DMS153 treated with DMSO at 0.1 percent for 48 hours (cell line): ENCODE measurements at regions not wholly inside any gene's neighbourhood (a gene's known extent, or its start where the extent isn't known, plus 50 kb on each side); places are given as distances from the start of the nearest gene placed in this dataset.

Source experiments
- DNase-seq: peaks from one replicate; lab custom pipeline; 2025; ENCODE audit not compliant: unreplicated experiment; lab: John Stamatoyannopoulos, UW

DNA sequence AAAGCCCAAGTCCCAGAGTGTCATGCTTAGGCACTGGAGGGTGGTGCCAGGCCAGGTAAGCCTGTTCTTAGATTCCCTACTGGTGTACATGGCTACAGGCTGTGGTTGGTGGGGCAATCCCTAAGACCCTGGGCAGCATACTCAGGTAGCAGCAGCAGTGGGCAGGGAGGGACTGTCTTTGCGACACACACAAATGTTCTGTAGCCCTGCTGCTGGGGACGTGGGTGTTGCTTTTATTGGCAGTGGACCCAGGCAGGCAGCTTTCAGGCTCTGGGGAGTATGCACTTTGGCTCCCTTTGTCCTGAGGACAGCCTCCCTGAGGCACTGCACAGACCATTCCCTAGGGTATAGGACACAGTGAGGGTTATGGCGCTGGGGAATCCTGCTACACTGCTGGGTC lies 137.1 kb upstream of the ADAMTS19 start:
- DNase-seq, result no peak

DNA sequence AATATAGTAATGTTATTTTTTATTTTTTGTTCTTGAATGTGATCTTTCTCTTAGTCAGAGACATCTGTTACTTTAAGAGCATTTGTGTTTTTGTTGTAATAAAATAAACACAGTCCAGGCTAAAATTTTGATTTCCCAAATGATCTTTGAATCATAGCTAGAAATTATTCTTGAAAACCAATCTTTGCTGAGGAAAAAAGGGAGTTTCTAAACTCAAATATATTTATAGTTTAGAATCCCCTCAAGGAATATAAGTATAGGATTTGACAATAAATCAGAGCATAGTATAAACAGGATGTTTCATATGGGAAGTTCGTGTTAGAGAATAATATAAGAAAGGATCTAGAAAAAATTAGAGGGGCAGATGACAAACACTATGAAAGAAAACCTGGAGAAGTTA lies 118.8 kb upstream of the ADAMTS19 start:
- DNase-seq, result no peak

DNA sequence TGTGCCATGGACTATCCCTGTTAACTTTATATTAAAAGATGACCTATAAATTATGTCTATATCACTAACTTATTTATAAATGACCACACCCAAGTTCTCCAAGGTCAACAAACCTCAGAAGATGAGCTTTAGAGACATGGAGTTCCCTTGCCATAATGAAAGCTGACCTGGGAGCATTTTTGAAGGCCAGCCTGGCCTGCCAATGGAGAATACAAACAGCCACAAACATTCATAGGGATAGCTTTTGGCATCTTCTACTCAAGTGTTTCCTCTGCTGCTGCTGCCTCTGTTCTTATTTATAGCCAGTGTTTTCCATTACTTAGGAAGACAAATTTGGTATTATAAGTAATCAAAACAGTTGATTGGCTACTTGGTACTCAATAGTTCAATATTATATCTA lies 117.3 kb upstream of the ADAMTS19 start:
- DNase-seq, result no peak

DNA sequence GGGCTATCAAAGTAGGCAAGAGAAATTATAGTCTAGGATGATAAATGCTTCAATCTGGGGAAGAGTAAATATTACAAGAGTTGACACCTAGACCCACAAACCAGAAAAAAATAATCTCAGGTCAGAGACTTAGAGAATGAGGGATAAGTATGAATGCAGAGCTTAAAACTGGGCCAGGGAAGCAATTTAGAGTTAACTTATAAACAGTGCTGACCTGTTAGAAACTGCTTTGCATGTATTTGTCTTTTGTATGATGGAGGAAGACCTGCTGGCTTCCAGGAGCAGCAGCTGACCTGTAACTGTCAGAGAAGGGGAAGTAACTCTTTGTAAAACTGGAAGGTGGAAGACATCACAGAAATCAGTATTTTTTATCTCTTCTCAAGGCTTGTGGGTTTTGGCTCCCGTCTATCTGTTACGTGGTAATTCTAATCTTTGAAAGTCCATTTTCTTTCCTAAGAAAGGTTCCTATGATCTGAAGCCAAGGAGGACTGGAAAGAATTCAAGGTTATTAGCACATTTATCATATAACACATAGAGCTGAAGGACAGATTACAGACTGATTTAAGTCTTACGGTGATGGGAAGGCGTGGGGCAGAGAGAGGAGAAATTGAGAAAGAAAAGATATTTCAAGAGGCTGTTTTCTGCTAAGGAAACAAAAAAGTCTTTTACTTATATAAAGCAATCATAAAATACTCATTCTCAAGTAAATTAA lies 114.7 kb upstream of the ADAMTS19 start:
- DNase-seq, result no peak

DNA sequence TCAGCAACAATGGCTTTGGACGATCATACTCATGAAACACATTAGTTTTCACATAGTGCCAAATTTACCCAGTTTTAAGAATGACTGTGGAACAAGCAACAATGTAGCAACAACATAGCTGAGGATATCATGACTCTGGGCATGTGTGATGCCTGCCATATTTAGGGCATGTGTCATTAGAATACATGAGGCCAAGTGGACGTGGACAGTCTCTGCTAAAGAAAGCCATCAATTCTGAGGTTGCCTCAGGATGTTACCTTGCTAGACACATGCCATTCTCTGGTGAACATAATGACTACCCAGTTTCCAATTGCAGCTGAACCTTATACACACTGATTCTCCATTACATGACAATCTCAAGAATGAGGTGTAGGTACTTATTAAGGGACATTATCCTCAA lies 103.3 kb upstream of the ADAMTS19 start:
- no peak for DNase-seq

DNA sequence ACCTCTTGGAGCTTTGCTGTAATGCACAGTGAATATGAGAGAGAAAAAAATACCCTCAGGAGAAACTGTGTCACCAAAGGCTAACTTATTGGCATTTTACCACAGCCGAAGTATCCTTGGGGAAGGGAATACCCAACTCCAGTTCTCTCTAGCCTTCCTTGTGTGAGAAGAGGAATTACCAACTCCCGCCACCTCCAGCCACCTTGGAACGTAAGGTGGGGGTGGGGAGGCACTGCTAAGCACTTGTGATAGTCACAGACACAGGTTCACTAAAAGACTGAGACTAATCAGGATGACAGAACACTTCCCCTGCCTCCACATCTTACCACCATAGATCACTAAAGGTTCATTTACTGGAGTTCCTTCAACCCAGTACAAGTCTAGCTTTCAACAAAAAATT lies 102.0 kb upstream of the ADAMTS19 start:
- no peak for DNase-seq

DNA sequence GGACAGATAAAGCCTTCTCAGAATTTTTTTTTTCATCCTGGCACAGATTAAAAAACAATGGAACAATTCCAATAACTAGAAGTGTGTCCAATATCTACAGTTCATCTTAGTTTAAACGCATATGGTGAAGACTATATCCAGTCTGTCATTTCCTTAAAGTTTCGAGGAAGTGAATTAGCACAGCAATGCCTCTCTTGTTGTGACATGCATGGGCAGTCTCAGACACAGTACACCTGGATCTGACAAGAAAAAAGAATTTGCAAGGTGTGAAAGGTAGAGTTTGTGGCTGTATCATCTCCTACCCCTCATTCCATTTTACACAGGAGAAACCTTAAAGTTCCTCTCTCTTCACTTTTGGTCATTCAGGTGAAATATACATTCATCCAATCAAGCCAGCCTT lies 100.6 kb upstream of the ADAMTS19 start:
- DNase-seq, result no peak

DNA sequence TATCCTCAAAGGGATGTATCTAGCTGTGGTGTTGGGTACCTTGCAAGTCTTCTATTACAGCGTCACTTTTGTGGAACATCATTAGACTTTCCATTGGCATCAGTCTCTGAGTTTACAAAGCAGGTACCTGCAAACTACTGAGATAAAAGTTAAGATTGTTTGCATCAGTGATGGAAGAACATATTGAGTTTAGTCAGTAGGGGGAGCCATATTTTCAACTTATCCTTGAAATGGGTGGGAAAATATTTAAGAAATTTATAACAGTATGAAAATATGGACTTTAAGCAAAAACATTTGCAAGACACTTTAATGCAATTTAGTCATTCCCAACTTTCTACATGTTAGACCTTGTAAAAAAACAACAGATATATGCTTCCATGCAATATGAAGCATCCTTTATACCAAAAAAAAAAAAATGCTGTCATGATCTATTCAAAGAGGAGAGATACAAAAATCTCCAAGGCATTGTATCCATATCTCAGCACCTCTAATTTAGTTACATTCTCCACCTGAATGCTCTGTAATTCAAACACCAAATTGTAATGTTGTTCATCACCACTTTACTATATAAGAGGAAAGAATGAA lies 98.6 kb upstream of the ADAMTS19 start:
- DNase-seq, result peak; percentile 0

DNA sequence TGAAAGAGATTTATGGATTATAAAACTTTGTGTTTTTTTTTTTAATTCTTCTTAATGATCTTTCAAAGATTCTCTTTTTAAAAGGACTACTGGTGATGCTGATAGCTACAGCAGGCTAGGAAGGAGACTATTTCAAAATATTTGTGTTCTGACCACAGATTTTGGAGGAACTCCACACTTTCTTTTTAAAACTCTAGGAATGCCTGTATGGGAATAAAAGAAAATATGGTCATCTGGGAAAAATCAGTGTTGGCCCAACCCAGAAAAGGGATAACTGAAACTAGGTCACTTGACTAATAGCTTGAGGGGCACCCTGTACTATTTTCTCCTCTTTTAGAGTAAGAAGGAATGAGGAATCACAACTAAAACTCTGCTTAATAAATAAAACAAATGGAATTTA lies 97.6 kb upstream of the ADAMTS19 start:
- DNase-seq, result no peak

DNA sequence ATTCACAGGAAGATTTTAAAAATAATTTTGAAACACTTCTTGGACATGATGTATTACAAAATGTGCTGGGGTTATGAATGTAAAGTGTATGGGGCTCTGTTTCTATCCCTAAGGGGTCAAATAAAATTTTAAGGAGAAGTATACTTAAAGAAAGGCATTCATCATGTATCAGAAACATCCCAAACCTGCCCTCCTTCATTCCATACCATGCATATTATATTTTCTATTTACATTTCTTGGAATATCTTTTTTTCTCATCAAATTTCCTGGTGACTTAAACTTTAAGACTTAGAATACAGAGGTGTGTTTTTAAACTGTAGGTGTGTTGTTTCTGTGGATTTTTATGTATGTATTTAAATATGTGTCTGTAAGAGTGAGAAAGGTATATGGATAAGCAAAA lies 96.1 kb upstream of the ADAMTS19 start:
- no peak for DNase-seq

DNA sequence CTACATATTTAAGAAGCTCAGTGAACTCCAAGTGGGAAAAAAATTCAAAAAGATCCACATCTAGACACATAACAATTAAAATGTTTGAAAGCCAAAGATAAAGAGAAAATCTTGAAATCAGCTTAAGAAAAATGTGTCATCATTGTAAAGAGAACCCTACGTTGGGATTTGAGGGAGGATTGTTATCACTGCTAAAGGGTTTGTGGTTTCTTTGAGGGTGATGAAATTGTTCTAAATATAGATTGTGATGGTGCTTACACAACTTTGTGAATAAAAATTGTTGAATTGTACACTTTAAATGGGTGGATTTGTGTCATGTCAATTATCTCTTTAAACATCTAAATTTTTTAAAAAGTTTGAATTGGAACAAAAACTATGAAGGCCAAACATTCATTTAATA lies 92.2 kb upstream of the ADAMTS19 start:
- no peak for DNase-seq

DNA sequence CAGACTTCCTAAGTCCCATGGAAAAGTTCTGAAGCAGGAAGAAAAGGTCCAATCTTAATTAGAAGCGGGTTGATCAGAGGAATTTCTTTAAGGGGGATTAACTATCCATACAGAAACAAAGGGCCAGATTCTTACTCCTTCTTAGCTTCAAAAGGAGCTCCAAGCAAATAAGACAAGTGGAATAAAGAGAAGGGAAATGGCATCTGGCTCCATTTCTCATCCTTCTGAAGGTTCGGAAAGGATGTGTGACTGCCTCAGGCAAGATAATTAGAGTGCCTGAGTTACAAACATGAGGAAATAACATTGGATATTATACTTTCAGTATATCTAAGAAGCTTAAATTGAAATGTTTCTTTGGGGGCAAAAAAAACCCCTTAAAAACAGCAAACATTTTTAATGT lies 88.1 kb upstream of the ADAMTS19 start:
- DNase-seq, result no peak

DNA sequence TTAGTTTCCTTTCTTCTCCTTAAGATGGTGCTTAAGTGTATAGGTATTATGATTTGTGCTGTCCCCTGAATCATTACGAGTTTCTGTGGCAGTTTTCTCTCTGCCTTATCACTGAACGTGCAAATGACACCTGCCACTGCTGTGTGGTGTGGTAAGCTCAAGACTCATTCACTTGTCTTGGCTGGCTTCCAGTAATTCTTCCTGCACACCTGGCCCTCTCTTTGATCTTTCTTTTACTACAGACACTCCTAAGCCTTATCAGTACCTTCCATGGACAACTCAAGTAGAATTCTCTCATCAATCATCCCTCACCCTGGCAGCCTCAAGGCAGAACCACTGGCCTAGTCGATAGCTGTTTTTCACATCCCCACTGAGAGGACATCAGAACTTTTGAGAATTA lies 82.6 kb upstream of the ADAMTS19 start:
- DNase-seq, result peak; percentile 2

DNA sequence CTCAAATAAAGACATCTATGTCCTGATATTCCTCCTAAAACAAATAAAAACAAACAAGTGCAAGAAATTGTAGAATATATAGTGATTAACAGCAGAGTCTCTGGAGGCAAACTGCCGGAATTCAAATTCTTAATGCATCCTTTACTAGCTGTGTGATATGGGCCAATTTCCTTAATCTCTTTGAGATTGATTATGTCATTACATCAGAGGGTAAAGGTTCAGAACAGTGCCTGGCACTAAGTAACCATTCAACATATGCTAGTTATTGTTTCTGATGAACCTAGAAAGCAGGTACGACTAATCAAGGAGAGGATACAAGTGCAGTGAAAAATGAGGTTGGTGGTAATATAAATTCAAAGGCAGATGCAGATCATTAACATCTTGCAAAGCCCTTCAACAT lies 81.1 kb upstream of the ADAMTS19 start:
- no peak for DNase-seq

DNA sequence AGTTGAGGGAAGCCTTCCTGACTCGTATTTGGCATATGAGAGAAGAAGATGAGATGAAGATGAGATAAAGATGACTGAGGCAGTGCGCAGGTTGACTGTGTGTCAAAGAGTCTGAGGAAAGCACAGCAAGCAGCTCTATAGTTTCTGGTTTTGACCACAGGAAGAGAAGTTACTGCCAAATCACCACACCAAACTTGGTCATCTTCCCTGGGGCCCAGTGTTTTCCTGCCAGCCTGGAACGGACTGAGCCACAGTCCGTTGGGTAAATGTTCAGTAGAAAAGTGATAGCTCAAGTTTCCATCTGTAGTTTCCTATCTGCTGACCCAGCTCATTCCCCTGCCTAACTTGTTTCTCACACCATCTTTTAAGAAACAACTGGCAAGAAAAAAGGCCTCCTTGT lies 80.7 kb upstream of the ADAMTS19 start:
- DNase-seq, result no peak

DNA sequence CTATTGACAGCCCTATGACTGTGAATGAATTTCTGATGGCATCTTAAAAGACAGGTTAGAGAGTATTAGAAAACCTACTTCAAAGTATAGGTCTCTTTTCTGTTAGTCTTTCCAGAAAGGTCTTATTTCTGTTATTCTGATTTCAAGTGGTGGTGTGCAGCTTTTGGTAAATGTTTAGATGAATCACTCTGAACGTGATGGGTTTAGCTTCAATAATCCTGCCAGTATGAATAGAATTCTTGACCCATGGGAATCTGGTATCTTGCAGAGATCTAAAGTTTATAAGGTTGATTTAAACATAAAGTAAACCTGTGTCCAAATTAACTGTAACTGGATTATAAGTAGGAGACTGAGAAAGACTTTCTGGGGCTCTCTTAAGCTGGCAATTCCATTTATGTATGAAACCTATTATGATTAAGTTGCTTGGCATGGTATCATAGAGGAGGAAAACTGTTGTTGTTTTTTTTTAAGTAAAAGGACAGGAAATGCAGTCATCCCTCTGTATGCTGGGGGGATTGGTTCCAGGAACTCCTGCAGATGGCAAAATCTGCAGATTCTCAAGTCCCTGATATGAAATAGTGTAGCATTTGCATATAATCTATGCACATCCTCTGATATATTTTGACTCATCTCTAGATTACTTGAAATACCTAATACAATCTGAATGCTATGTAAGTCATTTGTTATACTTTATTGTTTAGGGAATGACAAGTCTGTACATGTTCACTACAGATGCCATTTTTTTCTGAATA lies 77.0 kb upstream of the ADAMTS19 start:
- DNase-seq, result no peak

DNA sequence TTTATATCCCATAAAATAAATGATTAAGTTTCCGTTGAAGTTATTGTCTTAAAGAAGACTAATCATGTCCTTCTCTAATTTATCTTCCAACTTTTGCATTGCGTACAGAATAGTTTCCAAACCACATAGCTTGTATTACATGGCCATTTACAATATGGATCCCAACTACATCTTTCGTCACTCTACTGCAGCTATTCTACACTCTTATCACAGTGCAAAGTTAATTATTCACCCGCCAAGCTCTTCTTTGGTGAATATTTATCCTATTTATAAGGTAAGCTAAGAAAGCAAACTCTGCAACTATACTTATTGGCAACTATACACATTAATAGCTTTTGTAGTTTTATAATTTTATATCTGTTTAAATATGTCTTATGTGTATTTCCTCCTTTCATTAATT lies 75.9 kb upstream of the ADAMTS19 start:
- DNase-seq, result no peak

DNA sequence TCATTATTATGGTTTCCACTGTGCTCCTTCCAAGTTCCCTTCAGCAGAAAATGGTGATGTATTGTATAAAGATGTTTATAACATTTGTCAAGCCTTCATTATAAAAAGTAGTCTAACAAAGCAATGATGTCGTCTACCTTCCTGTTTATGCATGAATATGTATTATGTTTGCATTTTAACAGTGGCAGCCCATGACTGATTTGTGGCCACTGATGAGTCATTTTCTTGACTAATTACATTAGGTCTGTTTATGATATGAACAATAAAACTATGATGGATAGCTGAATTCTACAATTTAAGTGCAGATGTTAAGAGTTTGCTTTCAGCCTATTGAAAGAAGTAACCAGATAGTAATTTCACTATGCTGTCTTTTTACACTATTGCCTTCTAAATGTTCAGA lies 75.4 kb upstream of the ADAMTS19 start:
- no peak for DNase-seq

DNA sequence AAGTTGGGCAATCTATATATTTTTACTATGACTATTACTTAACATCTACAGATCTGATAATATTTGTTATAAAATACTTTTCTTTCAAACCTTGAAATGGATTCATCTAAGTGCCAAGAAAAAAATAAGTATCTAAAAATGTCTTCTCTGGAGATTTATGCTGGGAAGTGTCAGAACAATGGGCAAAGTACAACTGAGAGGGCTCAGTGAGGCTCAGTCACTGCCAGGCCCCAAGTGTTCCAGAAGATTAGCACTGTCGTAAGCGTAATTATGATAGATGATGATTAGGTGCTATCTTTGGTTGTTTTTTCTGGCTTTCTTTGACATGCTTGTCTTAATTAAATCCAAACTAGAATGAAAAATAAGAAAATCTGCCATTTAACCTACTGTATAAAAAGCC lies 72.2 kb upstream of the ADAMTS19 start:
- no peak for DNase-seq

DNA sequence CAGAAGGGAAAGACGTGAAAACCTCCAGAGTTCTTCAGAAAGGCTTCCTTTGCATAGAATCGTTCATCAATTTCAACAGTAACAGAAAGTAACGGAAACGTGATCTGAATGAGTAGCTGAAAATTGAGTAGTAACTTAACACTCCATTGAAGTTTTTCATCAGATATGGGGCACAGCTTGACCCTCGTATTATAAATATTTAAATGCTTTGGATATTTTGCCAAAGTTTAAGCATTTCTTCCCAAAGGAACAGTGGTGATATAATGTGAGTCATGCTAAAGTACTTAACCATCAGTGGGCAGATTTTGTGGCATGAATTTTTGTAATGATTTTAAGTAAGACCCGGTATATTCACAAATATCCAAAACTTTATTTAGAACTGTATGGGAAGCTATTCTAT lies 67.4 kb upstream of the ADAMTS19 start:
- no peak for DNase-seq

DNA sequence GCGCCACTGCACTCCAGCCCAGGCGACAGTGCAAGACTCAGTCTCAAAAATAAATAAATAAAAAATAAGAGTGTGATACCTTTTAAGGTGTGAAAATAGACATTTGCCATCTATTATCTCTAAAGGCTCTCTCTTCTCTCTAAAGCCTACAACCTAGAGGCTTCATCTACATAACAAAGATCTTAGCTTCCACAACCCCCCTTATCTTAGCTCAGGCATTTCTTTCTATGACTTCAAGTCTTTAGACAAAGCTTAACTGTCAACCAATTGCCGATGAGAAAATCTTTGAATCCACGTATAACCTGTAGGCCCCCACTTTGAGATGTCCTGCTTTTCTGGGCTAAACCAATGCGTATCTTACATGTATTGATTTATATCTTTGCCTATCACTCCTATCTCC lies 64.9 kb upstream of the ADAMTS19 start:
- no peak for DNase-seq

DNA sequence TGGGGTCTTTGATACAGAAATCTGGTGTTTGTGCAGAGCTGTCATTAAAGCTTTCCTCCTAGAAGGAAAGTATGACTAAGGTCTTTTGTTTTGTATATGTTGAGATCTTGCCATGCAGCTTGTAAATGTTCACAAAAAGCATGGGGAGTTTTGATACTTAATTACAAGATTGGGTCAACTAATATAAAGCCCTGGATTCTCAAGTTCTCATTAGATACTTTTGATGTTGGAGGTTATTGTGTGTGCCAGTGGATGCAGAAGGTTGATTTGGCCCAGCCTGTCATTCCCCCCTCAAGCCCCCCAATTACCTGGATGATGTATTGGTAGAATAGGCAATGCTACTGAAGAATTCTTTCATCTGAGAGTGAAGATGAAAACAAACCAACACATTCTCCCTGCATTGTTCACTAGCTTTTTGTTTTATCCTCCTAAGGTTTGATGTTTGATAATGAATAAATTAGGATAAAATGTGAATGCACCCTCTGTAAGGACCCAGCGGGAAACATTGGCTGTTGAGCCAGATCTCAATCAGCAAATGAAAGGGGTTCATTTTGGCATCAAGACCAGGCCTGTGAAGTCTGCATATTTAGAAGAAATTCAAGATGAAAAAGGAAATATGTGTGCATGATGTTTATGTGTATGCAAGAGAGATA lies 61.9 kb upstream of the ADAMTS19 start:
- no peak for DNase-seq
